Stimulated activated naive CD8-positive, alpha-beta T cell treated with anti-CD3 and anti-CD28 coated beads, Interleukin-15, Interleukin-2, amounts not matched to agents 100 U/mL and 50 U/mL, for 24 hours (primary cell): ENCODE measurements at regions not wholly inside any gene's neighbourhood (a gene's known extent, or its start where the extent isn't known, plus 50 kb on each side); places are given as distances from the start of the nearest gene placed in this dataset.

Experiments used
- ATAC-seq: fragments of 150-1000 bp; cut with Tn5 transposase; one replicate; pipeline ENCODE4 v1.10.0; 2021
- DNase-seq: peaks from one replicate; pipeline ENCODE4 v3.0.0; 2021

- no peak for ATAC-seq
- DNase-seq: no peak
Measured at GRCh38 chr5:33148076-33148513, 292.7 kb upstream of the TARS1 start.

- ATAC-seq (no peak), DNase-seq (no peak)
Measured at GRCh38 chr5:33153372-33153771, 287.4 kb upstream of the TARS1 start.

GRCh38 chr5:33153831-33154230 is 286.9 kb upstream of the TARS1 start:
- DNase-seq (no peak), ATAC-seq (no peak)

- ATAC-seq (no peak), DNase-seq (no peak)
Measured at GRCh38 chr5:33160871-33161270, 279.9 kb upstream of the TARS1 start.

- DNase-seq (no peak), ATAC-seq (no peak)
Measured at GRCh38 chr5:33161421-33161820, 279.3 kb upstream of the TARS1 start.

GRCh38 chr5:33162057-33162456 is 278.7 kb upstream of the TARS1 start:
- ATAC-seq (no peak), DNase-seq (no peak)

- DNase-seq (no peak), ATAC-seq (no peak)
Measured at GRCh38 chr5:33166522-33166921, 274.2 kb upstream of the TARS1 start.

- ATAC-seq: no peak
- no peak for DNase-seq
Measured at GRCh38 chr5:33166948-33167347, 273.8 kb upstream of the TARS1 start.

- no peak for DNase-seq
Measured at GRCh38 chr5:33167541-33167940, 273.2 kb upstream of the TARS1 start.

GRCh38 chr5:33170411-33170810 is 270.4 kb upstream of the TARS1 start:
- ATAC-seq: no peak

More at GRCh38 chr5:33167541-33167940, 273.2 kb upstream of the TARS1 start:
- ATAC-seq: no peak

GRCh38 chr5:33174383-33174782 is 266.4 kb upstream of the TARS1 start:
- ATAC-seq: no peak

More at GRCh38 chr5:33170411-33170810, 270.4 kb upstream of the TARS1 start:
- no peak for DNase-seq

GRCh38 chr5:33179301-33179700 is 261.5 kb upstream of the TARS1 start:
- DNase-seq: no peak

More at GRCh38 chr5:33174383-33174782, 266.4 kb upstream of the TARS1 start:
- DNase-seq: no peak

GRCh38 chr5:33180900-33181299 is 259.9 kb upstream of the TARS1 start:
- DNase-seq: no peak

More at GRCh38 chr5:33179301-33179700, 261.5 kb upstream of the TARS1 start:
- no peak for ATAC-seq

GRCh38 chr5:33182986-33183385 is 257.8 kb upstream of the TARS1 start:
- ATAC-seq (no peak), DNase-seq (no peak)

More at GRCh38 chr5:33180900-33181299, 259.9 kb upstream of the TARS1 start:
- ATAC-seq: no peak

GRCh38 chr5:33184367-33184766 is 256.4 kb upstream of the TARS1 start:
- DNase-seq: no peak
- ATAC-seq: no peak

GRCh38 chr5:33188089-33188488 is 252.7 kb upstream of the TARS1 start:
- DNase-seq (no peak), ATAC-seq (no peak)

GRCh38 chr5:33194914-33195313 is 245.9 kb upstream of the TARS1 start:
- no peak for ATAC-seq
- DNase-seq: no peak

- ATAC-seq (no peak), DNase-seq (no peak)
Measured at GRCh38 chr5:33195431-33196165, 245.2 kb upstream of the TARS1 start.

GRCh38 chr5:33198836-33199235 is 241.9 kb upstream of the TARS1 start:
- ATAC-seq (no peak), DNase-seq (no peak)

GRCh38 chr5:33203931-33204330 is 236.8 kb upstream of the TARS1 start:
- no peak for ATAC-seq
- DNase-seq: no peak

GRCh38 chr5:33205079-33205478 is 235.7 kb upstream of the TARS1 start:
- no peak for ATAC-seq
- no peak for DNase-seq

- no peak for ATAC-seq
Measured at GRCh38 chr5:33205727-33206410, 234.9 kb upstream of the TARS1 start.

GRCh38 chr5:33206962-33207506 is 233.7 kb upstream of the TARS1 start:
- DNase-seq: no peak
- ATAC-seq: no peak

More at GRCh38 chr5:33205727-33206410, 234.9 kb upstream of the TARS1 start:
- no peak for DNase-seq
